HG03103 (cell line): ENCODE measurements at regions not wholly inside any gene's neighbourhood (a gene's known extent, or its start where the extent isn't known, plus 50 kb on each side); places are given as distances from the start of the nearest gene placed in this dataset.
"Not testable (repeated sequence)": the region's sequence is repeated elsewhere in the genome, so short reads cannot be mapped to it uniquely, and the experiment has no call there.

Source experiments
- ATAC-seq: cut with Tn5 transposase; IDR thresholded peaks from one replicate; pipeline ENCODE4 v1.9.1; 2021; ENCODE audit warnings: low read depth; ENCODE audit not compliant: unreplicated experiment

DNA sequence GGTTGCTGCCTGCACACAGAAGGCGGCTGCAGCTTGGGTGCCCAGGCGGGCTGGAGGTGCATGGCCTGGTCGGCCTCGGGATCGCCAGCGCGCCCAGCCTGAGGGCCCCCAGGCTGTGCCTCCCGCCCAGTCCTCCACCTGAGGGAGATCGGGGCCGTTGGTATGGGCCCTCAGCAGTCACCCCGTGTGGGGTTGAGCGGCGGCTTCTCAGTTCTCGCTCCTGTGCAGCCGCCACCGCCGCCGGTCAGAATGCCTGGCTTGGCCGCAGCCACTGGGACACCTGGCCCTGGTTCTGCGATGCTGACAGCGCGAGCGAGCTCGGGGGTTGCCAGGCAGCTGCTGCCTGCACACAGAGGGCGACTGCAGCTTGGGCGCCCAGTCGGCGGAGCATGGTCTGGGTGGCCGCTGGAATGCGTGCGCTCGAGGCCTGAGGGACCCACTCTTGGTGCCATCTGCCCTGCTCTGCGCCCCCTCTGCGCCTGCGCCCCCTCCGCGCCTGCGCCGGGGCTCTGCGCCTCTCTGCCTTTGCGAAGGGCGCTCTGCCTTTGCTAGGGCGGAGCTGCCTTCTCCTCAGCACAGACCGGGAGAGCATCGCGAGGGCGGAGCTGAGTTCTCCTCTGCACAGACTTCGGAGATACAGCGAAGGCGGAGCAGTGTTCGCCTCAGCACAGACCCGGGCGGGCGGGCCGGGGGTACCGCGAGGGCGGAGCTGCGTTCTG, 84.6 kb upstream of the ZNG1F start:
- ATAC-seq: peak; percentile 99

DNA sequence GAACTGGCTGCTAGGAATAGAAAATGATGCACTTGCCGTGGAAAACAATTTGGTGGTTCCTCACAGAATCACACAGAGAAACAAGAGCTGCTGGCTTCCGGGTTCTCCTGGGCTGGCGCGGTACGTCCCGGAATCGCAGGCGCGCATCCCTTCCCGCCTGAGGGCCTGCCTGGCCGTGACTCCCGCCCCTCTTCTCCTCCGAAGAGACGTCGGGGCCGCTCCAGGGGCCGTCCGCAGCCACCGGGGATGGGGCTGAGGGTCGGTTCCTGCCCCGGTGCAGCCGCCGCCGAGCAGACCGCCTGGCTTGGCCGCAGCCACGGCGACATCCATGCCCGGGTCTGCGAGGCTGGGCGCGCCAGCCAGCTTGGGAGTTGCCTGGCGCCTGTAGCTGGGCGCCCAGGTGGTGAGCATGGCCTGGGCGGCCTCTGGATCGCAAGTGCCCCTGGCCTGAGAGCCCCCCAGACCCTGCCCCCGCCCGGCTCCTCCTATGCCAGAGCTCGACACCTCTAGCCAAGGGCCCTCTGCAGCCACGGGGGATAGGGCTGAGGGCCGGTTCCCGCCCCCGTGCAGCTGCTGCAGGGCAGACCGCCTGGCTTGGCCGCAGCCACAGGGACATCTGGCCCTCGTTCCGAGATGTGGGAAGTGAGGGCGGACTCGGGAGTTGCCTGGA, 83.9 kb upstream of the ZNG1F start:
- ATAC-seq: not testable (repeated sequence)

DNA sequence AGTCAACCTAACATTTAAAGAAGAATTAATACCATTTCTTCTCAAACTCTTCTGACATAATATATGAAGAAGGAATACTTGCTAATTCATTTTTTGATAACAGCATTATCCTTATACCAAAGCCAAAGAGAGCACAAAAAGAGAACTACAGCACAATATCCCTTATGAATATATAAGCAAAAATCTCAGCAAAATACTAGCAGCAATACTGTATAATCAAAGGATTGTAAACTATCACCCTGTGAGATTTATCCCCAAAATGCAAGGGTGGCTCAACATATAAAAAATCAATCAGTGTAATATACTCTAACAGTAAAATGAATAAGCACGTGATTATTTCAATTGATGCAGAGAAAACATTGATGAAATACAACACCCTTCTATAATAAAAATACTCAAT, 81.9 kb upstream of the ZNG1F start:
- not testable (repeated sequence) for ATAC-seq

DNA sequence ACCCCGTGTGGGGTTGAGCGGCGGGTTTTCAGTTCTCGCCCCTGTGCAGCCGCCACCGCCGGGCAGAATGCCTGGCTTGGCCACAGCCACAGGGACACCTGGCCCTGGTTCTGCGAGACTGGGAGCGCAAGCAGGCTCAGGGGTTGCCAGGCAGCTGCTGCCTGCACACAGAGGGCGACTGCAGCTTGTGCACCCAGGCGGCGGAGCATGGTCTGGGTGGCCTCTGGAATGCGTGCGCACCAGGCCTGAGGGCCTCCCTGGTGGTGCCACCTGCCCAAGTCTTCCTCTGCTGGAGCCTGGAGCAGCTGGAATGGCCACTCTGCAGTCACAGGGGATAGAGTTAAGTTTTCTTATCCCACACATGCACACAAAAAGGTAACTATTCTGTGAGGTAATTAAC, 80.4 kb upstream of the ZNG1F start:
- not testable (repeated sequence) for ATAC-seq

DNA sequence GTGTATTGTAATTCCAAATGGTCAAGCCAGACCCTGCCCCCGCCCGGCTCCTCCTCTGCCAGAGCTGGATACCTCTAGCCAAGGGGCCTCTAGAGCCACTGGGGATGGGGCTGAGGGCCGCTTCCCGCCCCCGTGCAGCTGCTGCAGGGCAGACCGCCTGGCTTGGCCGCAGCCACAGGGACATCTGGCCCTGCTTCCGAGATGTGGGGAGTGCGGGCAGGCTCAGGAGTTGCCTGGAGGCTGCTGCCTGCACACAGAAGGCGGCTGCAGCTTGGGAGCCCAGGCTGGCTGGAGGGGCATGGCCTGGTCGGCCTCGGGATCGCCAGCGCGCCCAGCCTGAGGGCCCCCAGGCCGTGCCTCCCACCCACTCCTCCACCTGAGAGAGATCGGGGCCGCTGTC, 79.9 kb upstream of the ZNG1F start:
- not testable (repeated sequence) for ATAC-seq

DNA sequence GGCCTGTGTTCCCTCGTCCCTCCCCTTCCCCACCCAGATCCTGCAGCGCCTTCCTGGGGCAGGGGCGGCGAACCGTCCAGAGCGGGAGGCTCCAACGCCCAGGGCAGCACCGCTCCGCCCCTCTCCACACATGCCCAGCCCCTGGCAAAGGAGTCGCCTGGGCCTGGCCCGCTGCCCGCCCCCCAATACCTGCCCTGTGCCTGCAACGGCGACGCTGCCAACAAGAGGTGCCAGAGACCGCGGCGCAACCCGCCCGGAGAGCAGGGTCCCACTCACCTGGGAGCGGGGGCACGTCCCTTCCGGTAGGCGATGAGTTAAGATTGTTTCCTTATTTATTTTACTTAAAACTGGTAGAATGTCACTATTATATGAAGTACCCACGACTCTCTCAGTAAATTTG, 77.5 kb upstream of the ZNG1F start:
- not testable (repeated sequence) for ATAC-seq

DNA sequence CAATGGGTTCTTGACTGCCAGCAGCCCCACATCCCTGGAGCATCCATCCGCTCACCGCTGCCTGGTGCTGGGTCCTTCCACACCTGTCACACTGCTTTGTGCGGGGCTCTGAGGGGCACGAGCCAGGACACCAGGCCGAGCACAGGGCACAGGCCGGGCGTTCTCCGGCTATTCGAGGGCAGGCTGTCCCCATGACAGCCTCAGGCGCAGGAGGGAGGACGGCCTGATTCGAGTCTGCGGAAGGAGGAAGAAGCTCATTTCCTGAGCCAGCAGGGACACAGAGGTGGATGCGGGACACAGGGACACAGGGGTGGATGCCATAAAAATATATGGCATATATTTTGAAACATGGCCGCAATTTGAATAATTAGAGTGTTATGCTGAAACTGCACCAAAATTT, 76.9 kb upstream of the ZNG1F start:
- ATAC-seq: not testable (repeated sequence)

DNA sequence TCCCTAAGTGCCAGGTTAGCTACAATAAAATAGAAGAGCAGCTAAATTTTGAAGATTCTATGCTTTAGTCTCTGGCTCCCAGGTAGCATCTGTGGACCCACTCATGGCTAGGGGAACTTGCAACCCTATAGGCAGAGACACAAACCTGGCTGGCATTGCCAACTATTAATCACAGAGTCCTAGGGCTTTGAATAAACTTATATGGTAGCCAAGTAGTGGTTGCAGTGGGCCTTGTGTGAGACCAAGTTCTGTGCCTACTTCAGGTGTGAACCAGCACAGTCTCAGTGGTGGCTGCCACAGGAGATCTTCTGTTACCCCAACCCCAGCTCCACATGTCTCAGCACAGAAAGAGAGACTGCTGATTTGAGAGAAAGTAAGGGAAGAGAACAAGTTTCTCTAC, 62.9 kb upstream of the ZNG1F start:
- ATAC-seq: not testable (repeated sequence)

DNA sequence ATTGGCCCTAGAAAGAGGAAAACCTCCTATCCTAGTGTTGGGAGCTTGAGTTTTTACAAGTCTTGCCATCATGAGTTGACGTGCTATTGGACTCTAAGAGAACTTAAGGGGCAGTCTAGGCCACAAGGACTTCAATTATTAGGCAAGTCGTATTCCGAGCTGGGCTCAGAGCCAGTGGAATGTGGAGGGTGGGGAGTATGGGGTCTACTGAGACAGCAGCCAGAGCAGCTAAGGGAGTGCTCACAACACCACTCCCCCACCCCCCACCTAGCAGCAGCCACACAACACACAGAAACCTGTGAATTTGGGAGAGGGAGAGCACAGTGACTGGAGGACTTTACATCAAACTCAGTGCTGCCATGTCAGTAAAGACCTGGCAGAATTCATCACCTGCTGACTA, 62.0 kb upstream of the ZNG1F start:
- not testable (repeated sequence) for ATAC-seq

DNA sequence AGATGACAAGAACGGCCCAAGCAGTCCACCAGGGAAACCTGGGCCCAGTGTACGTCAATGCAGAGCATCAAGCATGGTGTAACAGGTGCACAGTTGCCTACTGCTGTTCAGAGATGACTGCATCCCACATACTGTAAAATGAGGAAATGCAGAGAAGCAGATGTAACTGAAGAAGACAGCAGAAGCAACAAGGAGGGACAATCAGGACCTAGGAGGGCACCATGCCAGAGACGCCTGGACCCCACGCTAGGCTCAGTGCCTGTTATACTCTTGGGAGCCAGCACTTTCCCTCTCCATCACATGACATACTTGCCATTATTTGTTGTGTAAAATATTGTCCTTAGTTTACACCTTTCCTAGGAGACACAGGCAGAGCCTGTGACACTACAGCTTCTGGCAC, 57.6 kb upstream of the ZNG1F start:
- ATAC-seq: not testable (repeated sequence)
